ENCODE measurements at regions not wholly inside any gene's neighbourhood (a gene's known extent, or its start where the extent isn't known, plus 50 kb on each side); places are given as distances from the start of the nearest gene placed in this dataset.
A peak's percentile ranks its signal among the peaks of the same experiment; 100 is the strongest.

GRCh38 chr6:9435281-9435680 lies 979.6 kb downstream of the TFAP2A start:
- DNase-seq: no peak

GRCh38 chr6:9431945-9432344 lies 982.9 kb downstream of the TFAP2A start:
- DNase-seq: no peak

DNA sequence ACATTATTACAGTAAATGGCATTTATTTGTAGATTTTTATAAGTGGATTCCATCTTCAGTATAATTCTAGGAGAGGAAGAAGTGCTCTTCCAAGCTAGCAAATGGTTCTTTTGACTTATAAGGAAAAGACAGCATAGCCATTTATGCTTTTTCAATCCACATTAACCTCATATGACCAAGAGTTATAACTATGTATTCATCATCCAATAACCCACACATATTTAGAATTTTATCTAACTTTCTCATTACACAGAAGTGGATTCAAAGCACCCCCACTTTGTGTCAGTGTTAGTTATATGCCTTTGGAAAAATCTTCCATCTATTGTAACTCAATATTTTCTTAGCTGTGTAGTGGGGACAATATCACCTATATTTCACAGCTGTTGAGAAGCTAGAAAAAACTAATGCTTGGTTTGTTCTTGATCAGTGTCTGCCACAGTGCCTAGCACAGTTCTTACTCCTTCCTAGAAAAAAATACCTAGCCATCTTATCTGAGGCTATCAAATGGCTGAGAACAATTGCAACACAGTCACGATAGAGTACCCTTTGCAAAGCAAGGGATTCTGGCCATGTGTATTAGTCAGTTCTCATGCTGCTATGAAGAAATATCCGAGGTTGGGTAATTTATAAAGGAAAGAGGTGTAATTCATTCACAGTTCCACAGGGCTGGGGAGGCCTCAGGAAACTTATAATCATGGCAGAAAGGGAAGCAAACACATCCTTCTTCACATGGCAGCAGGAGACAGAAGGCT lies 986.3 kb downstream of the TFAP2A start:
- DNase-seq: no peak

- DNase-seq: no peak
Observed at GRCh38 chr6:9422138-9422537, 986.8 kb upstream of the SLC35B3 start.

DNA sequence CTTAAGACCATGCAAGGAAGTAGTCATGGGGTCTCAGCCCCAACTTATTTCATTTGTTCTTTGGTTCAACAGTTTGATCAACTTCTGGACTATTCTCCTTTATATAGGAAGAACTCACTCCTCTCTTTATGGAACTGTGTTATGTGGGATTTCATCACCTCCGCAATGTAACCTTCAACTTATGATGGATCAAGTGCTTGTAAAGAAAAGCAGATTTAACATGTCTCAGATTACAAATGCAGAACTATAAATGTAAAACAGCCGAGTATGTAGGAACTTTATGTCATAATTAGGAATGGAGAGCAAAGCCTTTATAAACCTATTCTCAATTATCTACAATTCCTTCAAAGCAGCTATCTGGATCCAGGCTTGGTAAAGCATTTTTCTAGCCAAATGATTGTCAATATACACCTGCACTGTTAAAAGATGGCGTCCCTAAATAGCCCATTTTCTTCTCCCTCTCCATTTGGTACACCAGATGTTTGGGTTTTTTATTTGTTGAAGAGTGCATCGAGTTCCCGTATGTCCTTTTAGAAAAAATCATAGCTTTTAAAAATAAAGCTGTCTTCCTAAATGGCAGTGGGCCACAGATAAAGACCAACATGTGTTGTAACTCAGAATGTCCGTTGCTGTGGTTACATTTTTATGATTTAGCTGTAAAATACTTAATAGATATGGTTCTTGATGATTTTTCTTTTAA lies 985.1 kb upstream of the SLC35B3 start:
- no peak for DNase-seq

DNA sequence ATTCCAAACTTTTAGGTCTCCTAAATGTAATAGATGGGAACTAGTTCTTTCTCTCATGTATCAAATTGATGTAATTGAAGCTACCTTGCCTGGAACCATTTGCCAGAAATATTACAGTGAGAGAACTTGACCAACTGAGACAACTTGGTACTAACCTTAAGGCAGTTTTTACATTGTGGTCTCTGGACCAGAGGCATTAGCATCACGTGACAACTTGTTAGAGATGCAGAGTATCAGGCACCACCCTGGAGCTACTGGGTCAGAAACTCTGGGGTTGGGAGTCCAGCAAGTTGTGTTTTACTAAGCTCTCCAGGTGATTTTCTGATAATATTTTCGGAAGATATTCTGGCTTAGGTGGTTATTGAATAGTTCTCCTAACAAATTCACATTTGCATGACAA lies 982.1 kb upstream of the SLC35B3 start:
- no peak for DNase-seq

GRCh38 chr6:9412951-9413559 lies 977.7 kb upstream of the SLC35B3 start:
- DNase-seq: no peak

GRCh38 chr6:9409126-9409525 lies 973.8 kb upstream of the SLC35B3 start:
- no peak for DNase-seq

- no peak for DNase-seq
Observed at GRCh38 chr6:9408402-9409117, 973.2 kb upstream of the SLC35B3 start.

- no peak for DNase-seq
Observed at GRCh38 chr6:9405825-9406224, 970.5 kb upstream of the SLC35B3 start.

DNA sequence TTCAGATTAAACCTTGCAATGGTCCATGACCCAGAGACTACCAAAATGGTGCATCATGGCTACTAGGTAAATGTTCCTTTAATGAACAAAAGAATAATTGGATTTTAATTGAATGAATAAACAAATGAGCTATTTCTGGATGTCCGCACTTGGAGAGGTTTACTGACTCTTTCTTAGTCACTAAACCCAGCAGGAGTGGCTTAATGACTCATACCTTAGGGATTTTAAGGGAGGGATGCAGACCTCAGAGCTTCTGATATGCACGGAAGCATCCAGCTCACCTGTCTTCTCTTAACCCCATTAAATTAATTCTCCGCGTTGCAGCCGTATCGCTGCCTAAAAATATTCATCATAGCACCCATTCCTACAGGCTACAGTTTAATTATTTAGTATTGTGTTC lies 970.0 kb upstream of the SLC35B3 start:
- DNase-seq: no peak

DNA sequence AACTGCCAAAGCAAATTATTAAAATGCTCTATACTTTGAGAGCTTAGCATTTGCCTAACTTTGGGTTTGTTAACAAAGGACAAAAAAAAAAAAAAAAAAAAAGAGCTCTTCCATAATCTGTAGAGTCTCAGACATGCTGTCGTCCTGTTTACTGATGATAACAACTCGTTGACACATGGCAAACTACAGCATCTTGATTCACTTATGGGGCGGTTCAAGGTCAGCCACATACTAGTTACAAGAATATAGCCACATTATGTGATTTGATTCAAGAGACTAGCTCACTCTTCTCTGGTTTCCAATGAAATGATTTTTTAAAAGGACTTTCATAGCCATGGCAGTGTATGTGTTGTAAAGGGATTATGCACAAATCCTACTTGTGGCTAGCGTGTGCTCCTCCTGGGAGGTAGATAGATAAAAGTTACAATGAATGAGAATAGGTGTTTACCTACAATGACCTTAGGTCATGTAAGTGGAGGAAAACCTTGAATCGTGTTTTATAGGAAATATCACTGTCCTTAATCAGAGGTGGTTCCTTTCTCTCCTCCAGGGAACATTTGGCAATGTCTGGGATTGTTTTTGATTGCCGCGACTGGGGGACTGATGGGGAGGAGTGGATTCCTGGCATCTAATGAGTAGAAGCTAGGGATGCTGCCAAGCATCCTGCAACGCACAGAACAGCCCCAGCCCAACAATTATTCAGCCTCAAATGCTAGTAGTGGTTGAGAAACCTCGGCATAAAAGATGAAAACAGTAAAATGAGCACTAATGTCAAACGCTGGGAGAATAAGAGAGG lies 969.2 kb upstream of the SLC35B3 start:
- no peak for DNase-seq

GRCh38 chr6:9403736-9404135 lies 968.4 kb upstream of the SLC35B3 start:
- DNase-seq: no peak

GRCh38 chr6:9401960-9402359 lies 966.6 kb upstream of the SLC35B3 start:
- no peak for DNase-seq

DNA sequence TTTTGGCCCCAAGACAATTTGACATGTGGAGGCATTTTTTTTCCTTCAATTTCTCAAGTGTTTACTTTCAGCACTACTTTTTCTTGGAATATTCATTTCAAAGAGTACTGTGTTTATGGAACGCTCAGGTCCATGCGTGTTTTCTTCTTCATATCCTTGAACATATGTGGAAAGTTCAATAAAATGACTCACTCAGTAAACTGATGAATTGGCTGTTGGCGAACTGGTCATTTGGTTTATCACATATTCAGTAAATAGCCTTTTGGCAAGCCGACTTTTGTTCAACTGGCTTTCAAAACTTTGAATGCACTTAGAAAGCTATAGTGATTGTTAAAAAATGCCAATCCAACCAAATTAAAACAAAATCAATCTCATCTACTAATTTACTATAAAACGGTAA lies 964.6 kb upstream of the SLC35B3 start:
- no peak for DNase-seq

DNA sequence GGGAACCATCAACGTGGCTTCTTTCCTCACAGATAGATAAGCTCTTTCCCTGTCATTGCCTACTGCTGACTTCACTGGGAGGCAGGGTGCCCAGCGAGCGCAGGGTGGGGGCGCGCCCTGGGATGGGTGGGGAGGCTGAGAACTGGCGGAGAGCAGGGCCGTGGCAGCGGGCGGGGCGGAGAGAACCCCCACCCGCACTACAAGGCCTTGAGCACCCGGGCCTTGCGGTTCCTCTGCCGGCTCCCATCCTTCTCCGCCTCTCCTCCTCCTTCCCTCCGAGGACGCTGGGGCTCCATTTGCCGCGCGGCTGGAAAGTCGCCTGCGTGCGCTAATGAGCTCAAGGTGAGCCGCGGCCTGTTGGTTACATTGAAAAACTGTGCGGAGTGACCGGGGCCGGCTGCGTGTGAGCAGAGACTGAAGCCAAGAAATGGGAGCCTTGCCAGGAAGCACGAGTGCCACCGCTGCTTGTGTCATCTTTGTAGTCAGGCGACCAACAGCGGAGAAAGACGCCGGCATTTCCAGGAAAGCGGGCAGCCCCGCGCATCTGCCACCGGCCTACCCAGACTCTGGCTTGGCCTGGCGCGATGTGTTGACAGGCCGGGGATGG lies 963.5 kb upstream of the SLC35B3 start:
- no peak for DNase-seq

- peak; percentile 91 for DNase-seq
Observed at GRCh38 chr6:9398071-9398766, 962.9 kb upstream of the SLC35B3 start.

DNA sequence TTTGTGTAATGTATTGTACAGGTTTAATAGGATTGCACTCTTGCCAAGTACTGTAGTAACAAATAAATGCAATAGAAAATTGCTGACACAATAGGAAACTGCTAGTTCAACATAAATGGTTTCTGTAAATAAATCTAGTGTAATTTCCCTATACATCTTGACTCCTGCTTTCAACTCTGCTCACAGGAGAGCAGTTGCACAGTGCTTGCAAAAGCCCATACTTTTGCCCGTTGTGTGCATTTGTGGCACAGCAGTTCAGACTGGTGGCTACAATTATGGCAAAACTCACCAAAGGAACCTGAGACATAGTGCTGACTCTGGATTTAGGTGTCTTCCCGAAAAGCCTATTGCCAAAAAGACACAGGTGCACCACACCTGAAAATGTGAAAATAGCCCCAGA lies 953.3 kb upstream of the SLC35B3 start:
- DNase-seq: peak; percentile 30

GRCh38 chr6:9380568-9380967 lies 945.2 kb upstream of the SLC35B3 start:
- DNase-seq: no peak

GRCh38 chr6:9373308-9373707 lies 938.0 kb upstream of the SLC35B3 start:
- DNase-seq: no peak

GRCh38 chr6:9370480-9370879 lies 935.1 kb upstream of the SLC35B3 start:
- no peak for DNase-seq

GRCh38 chr6:9365378-9365777 lies 930.0 kb upstream of the SLC35B3 start:
- DNase-seq: no peak

Measured in DMS153 (cell line).